Left lobe of liver (tissue), 2 donors: ENCODE measurements at regions not wholly inside any gene's neighbourhood (a gene's known extent, or its start where the extent isn't known, plus 50 kb on each side); places are given as distances from the start of the nearest gene placed in this dataset.

ENCODE experiments used
- ATAC-seq: fragments of 200-7000 bp; cut with Tn5 transposase; one replicate; pipeline ENCODE4 v1.9.1; 2020; ENCODE audit warnings: mild to moderate bottlenecking, moderate library complexity
- DNase-seq: peaks from one replicate; pipeline ENCODE4 v3.0.0-alpha.2; 2020; ENCODE audit warnings: low spot score
- donor health status: DM: no; HTN: no; CAD: no; lungs with moderate emphysema.
- donor health status: DM: no; HTN: yes; CAD: no.

DNA sequence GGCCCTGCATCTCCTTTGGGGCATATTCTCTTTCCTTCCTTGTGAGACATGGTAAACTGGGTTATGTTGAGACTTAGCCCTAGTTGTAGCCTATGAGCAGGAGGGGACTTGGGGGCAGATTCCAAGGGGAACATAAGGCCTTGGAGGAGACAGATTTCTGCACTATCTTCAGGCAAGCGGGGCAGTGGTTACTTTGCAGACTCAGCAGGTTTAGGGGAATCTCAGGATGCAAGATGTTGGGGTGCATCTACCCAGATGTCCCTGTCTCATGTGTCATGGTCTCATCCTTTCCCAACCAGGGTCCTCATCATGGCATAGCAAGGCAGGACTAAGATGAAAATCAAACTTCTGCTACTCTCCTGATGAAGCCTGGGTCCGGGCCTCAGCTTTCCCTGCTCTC, 58.6 kb upstream of the PTPRT start:
- ATAC-seq (no peak), DNase-seq (no peak)

DNA sequence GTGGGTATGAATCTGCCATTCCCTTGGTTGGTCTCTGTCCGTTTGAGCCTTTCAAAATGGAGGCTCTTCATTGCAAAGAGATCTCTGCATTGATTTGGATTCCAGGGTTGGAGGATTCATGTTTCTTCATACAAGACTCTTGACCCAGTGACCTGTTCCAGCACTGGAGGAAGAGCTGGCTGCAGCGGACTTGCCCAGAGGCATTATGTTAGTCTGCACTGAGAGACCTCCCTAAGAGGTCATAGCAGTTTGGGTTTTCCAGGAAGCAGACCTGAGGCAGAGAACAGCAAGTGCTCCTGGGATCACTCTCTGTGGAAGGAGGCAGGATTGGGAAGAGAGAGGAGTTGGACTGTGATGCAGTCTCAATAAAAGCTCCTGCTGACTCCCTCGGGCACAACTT, 57.7 kb upstream of the PTPRT start:
- ATAC-seq (no peak), DNase-seq (no peak)

DNA sequence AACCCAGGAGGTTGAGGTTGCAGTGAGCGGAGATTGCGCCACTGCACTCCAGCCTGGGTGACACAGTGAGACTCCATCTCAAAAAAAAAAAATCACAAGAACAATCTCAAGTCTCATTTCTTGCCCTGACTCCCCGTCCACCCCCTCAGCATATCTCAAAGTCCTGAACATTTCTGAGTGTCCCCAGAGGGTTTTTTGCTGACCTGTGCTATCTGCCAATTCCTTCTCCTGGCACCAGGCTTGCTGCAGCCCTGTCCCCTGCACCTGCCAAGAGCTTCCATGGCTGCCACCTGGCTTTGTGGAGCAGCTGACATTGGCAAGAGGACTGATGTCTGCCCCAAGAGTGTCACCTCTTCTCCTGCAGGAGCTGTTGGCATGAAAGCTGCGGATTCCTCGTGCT, 54.9 kb upstream of the PTPRT start:
- ATAC-seq (no peak), DNase-seq (no peak)

DNA sequence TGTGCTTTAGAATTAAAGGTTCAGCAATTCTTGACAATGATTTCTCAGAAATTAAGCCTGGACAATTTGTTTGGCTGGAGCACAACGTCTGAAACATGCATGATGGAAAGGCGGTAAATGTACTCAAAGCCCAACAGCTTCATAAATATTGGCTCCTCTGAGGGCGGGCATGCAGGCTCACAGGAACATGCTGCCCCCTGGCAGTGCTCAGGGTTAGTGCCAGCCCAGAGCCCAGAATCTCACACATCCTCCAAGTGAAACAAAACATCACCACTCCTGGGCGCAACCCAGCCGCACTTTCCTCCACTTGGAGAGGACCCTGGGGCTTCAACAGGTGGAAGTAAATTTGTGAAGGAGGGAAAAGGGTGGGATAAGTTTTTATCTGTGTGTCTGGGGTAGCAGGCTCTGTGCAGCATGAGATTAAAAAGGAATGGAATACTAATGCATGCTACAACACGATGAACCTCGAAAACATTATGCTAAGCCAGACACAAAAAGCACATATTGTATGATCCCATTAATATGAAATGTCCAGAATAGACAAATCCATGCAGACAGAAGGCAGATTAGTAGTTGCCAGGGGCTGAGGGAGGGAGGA, 54.1 kb upstream of the PTPRT start:
- DNase-seq (no peak), ATAC-seq (no peak)

DNA sequence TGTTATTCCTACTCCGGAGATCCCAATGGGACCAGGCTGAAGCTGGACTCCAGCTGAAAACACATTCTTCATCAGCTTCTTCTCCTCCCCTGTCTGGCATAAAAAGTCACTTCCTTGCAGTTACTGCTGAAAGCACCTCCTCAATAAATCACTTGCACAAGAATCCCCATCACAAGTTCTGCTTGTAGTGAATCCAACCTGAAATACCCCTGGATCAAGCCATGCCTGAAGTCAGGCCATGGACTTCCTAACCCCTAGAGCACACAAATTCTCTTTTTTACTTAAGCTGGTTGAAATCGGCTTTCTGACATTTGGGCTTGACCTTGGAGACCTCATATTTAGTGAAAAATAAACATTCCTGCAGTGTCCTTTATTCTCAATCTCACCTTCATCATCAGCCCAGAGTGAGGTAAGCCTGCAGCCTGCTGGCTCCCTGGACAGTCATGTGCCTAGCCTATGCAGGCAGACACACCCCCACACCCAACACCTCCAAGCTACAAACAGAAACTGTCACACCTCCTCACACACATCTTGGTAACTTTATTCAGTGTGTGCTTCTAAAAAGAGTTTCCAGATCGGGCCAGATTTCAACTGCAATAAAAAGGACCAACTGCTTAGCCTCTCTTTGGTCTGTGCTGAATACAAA, 51.5 kb upstream of the PTPRT start:
- ATAC-seq (no peak), DNase-seq (no peak)
